ENCODE measurements at regions not wholly inside any gene's neighbourhood (a gene's known extent, or its start where the extent isn't known, plus 50 kb on each side); places are given as distances from the start of the nearest gene placed in this dataset.

- no peak overlapping the region for H2AFZ ChIP-seq (ENCODE audit: low read depth, low read length)
- H3K9ac ChIP-seq (replicated peaks; ENCODE audit: extremely low read depth, insufficient read depth, low read length): no peak overlapping the region
- dilution Hi-C loops (cut with MboI; ENCODE audit: extremely low pct_ligation_motif_present, low sequenced_read_pairs) (no loop called here), intact Hi-C loops (cut with micrococcal nuclease) (no loop called here)
- TF ChIP-seq, protein P1, sequence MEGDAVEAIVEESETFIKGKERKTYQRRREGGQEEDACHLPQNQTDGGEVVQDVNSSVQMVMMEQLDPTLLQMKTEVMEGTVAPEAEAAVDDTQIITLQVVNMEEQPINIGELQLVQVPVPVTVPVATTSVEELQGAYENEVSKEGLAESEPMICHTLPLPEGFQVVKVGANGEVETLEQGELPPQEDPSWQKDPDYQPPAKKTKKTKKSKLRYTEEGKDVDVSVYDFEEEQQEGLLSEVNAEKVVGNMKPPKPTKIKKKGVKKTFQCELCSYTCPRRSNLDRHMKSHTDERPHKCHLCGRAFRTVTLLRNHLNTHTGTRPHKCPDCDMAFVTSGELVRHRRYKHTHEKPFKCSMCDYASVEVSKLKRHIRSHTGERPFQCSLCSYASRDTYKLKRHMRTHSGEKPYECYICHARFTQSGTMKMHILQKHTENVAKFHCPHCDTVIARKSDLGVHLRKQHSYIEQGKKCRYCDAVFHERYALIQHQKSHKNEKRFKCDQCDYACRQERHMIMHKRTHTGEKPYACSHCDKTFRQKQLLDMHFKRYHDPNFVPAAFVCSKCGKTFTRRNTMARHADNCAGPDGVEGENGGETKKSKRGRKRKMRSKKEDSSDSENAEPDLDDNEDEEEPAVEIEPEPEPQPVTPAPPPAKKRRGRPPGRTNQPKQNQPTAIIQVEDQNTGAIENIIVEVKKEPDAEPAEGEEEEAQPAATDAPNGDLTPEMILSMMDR (IDR thresholded peaks at IDR 0.05; ENCODE audit: extremely low read depth in 1 of 2, insufficient read depth in 1 of 2, low read depth in 1 of 2, low read length in 2 of 2): no peak
- no peak for TF ChIP-seq JUN (IDR thresholded peaks at IDR 0.05; ENCODE audit: borderline replicate concordance, insufficient read depth, insufficient read length, low read depth)
- TF ChIP-seq EZH2 (IDR thresholded peaks at IDR 0.05; ENCODE audit: borderline replicate concordance, low read depth, low read length, severe bottlenecking): no peak
- TF ChIP-seq, protein P2, sequence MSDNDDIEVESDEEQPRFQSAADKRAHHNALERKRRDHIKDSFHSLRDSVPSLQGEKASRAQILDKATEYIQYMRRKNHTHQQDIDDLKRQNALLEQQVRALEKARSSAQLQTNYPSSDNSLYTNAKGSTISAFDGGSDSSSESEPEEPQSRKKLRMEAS (IDR thresholded peaks at IDR 0.05; ENCODE audit: insufficient read depth, insufficient read length): no peak
- no peak for TF ChIP-seq POLR2A (IDR thresholded peaks at IDR 0.05; ENCODE audit: low read depth, low read length)
- no peak for TF ChIP-seq GATA2 (IDR thresholded peaks at IDR 0.05; ENCODE audit: insufficient read depth, insufficient read length, low read depth, low read length)
- TF ChIP-seq FOS (IDR thresholded peaks at IDR 0.05; ENCODE audit: borderline replicate concordance, insufficient read depth, low read length): no peak
- no peak for TF ChIP-seq MYC (IDR thresholded peaks at IDR 0.05; ENCODE audit: low read depth, low read length)
- TF ChIP-seq POLR2AphosphoS5 (IDR thresholded peaks at IDR 0.05; ENCODE audit: insufficient read depth, low read depth, low read length): no peak
- H3K9me1 ChIP-seq (replicated peaks; ENCODE audit: control insufficient read depth, extremely low read depth, insufficient read depth, low read length): no peaks in the 10 kb centered on the region
- FAIRE-seq (no peak), DNase-seq (ENCODE audit: low read depth, low spot score) (no peak)
- no peaks in the 10 kb centered on the region for H3K4me1 ChIP-seq (ENCODE audit: control insufficient read depth, extremely low read depth, insufficient read depth, low read length)
- BruUV-seq (replicated peaks): no TSS peak
- CTCF ChIA-PET: no interaction called here
- POLR2A ChIA-PET: no interaction called here
- no peaks in the 10 kb centered on the region for H3K27me3 ChIP-seq (ENCODE audit: control insufficient read depth in 2 of 2, insufficient read depth in 2 of 2, low read length in 2 of 2)
- H3K4me2 ChIP-seq (ENCODE audit: insufficient read depth, low read length): no peak overlapping the region
- H3K27ac ChIP-seq (ENCODE audit: insufficient read depth, low read depth, low read length): no peak overlapping the region
- H3K36me3 ChIP-seq (ENCODE audit: control insufficient read depth in 2 of 2, extremely low read depth in 1 of 2, insufficient read depth in 2 of 2, low read length in 2 of 2): no peaks in the 10 kb centered on the region
- no peaks in the 10 kb centered on the region for H3K79me2 ChIP-seq (ENCODE audit: control insufficient read depth, insufficient read depth, low read length)
- no peak overlapping the region for H3K4me3 ChIP-seq (replicated peaks in 1 of 3; ENCODE audit: insufficient read depth in 1 of 3, low read depth in 1 of 3, low read length in 3 of 3)
- no peaks in the 10 kb centered on the region for H3K9me3 ChIP-seq (replicated peaks; ENCODE audit: control insufficient read depth, insufficient read depth, low read length)
- H4K20me1 ChIP-seq (replicated peaks; ENCODE audit: control insufficient read depth, extremely low read depth, insufficient read depth, low read length): no peaks in the 10 kb centered on the region
These were observed 151.8 kb downstream of the LRRN1 start for GRCh38 chr3:3951071-3951470.
